GM21447 (cell line): ENCODE measurements at regions not wholly inside any gene's neighbourhood (a gene's known extent, or its start where the extent isn't known, plus 50 kb on each side); places are given as distances from the start of the nearest gene placed in this dataset.
"Not testable (repeated sequence)": the region's sequence is repeated elsewhere in the genome, so short reads cannot be mapped to it uniquely, and the experiment has no call there.

Experiments used
- ATAC-seq: cut with Tn5 transposase; IDR thresholded peaks from one replicate; pipeline ENCODE4 v1.9.1; 2021; ENCODE audit not compliant: unreplicated experiment

- ATAC-seq, result not testable (repeated sequence)
These were observed 221.5 kb upstream of the MYLIP start for GRCh38 chr6:15907220-15907913.

GRCh38 chr6:15906420-15907016 is 222.4 kb upstream of the MYLIP start:
- no peak for ATAC-seq

- peak; percentile 17 for ATAC-seq
These were observed 223.1 kb upstream of the MYLIP start for GRCh38 chr6:15905488-15906419.

- ATAC-seq, result no peak
These were observed 224.1 kb upstream of the MYLIP start for GRCh38 chr6:15904651-15905376.

- ATAC-seq, result peak; percentile 86
These were observed 227.5 kb upstream of the MYLIP start for GRCh38 chr6:15901141-15902115.

GRCh38 chr6:15898693-15899092 is 230.2 kb upstream of the MYLIP start:
- ATAC-seq, result no peak

GRCh38 chr6:15897063-15897876 is 231.6 kb upstream of the MYLIP start:
- ATAC-seq, result no peak

GRCh38 chr6:15894973-15895725 is 232.3 kb upstream of the DTNBP1 start:
- ATAC-seq, result no peak

GRCh38 chr6:15893556-15894253 is 230.9 kb upstream of the DTNBP1 start:
- ATAC-seq, result no peak

- no peak for ATAC-seq
These were observed 229.5 kb upstream of the DTNBP1 start for GRCh38 chr6:15892369-15892768.

GRCh38 chr6:15888798-15889772 is 226.3 kb upstream of the DTNBP1 start:
- no peak for ATAC-seq

- no peak for ATAC-seq
These were observed 224.9 kb upstream of the DTNBP1 start for GRCh38 chr6:15887491-15888461.

GRCh38 chr6:15885624-15886023 is 222.8 kb upstream of the DTNBP1 start:
- ATAC-seq, result no peak

- ATAC-seq, result not testable (repeated sequence)
These were observed 220.8 kb upstream of the DTNBP1 start for GRCh38 chr6:15883593-15883992.

- ATAC-seq, result no peak
These were observed 220.1 kb upstream of the DTNBP1 start for GRCh38 chr6:15882915-15883314.
